ENCODE measurements at regions not wholly inside any gene's neighbourhood (a gene's known extent, or its start where the extent isn't known, plus 50 kb on each side); places are given as distances from the start of the nearest gene placed in this dataset.
"Not testable (repeated sequence)": the region's sequence is repeated elsewhere in the genome, so short reads cannot be mapped to it uniquely, and the experiment has no call there.

DNA sequence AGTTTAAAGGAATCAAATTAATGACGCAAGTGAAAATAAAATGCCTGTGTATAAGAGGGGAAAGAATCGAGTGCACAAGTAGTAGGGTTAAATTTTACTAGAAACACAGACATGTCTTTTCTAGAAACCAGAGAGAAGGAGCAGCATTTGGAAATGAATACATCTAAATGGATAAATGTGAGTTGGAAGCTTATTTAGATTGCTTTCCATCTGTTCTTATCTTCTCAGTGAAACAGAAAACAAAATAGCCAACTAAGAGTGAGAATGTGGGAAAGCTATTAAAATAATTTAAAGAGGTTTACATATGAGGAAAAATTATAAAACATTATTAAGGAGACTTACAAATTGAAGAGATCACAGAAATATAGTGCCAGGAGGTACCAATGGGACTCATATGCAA is 1818.9 kb upstream of the FLRT2 start:
- no peak for ATAC-seq
- Mint-ChIP-seq H3K4me3 (no peak overlapping the region), H3K27ac (no peak overlapping the region), H3K27me3 (no peaks in the 10 kb centered on the region), H3K9me3 (peaks cover 4% of the 10 kb centered on the region), H3K4me1 (no peaks in the 10 kb centered on the region), H3K36me3 (no peaks in the 10 kb centered on the region)

DNA sequence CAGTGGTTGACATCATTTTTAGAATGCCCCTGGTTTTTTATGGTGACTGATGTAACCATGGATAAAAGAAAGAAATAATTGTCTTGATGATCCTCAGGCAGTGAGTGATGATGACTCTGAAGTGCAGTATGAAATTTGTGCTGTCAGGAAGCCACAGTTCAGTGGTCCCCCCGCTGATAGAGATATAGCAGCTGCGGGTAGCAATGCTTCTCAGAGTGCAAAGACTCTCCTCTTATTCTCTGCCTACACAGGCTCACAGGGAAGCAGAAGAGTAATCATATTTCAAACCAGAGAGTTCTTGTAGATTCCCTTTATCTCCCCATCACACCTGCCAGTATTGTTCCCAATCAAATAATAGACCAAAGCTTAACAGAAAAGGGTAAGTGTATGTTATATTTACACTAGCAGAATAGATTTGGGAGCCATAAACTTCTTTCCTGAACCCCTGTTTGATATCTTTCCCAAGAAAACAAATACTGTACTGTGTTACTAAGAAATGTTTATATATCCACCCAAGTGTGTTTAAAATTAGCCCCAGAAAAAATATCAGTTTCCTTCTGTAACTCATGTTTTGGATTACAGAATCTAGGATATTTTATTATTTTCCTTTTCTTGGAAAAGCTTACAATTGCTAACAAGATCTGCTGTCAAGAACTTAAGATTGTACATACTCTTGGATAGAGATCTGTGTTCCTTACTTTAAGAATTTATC is 1817.4 kb upstream of the FLRT2 start:
- Mint-ChIP-seq H3K4me1 (no peaks in the 10 kb centered on the region), H3K27ac (no peak overlapping the region), H3K36me3 (no peaks in the 10 kb centered on the region), H3K27me3 (no peaks in the 10 kb centered on the region), H3K4me3 (no peak overlapping the region), H3K9me3 (no peaks in the 10 kb centered on the region)
- ATAC-seq: no peak

DNA sequence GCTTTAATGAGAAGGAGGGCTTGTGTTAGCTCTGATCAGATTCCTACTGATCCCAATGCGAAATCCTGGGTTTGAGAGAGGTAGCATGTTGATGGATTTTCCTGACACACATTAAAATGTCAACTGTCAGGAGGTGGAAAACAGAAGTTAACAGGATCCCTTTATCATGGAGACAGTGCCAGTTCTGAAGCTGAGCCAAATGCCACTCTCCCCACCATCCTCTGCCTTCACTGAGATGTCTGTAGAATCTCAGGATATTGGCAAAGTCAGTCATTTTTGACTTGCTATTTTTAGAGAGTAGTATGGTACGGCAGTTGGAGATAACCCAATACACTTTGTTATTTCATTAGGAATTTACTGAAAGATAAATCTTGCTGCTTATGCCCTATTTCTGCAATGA is 1816.2 kb upstream of the FLRT2 start:
- Mint-ChIP-seq H3K27ac (no peak overlapping the region), H3K36me3 (no peaks in the 10 kb centered on the region), H3K4me1 (no peaks in the 10 kb centered on the region), H3K27me3 (no peaks in the 10 kb centered on the region), H3K9me3 (peaks cover 4% of the 10 kb centered on the region), H3K4me3 (no peak overlapping the region)
- no peak for ATAC-seq

DNA sequence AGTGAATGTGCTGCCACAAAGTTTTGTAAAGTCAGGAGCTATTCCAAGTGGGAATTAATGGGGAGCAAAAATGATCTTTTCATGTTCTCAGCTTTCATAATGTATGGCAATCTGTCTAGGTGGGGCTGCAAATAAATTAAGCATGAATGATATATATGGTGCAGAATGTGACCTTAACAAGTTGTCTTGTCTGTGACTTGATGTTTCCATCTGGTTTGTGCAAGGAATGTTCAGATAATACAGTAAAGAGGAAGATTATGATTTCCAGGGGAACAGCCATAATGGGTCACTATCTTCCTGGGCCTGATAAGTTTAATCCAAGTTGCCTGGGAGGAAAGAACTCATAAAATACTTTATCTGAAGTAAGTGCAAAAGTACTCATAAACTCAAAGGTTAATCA is 1815.8 kb upstream of the FLRT2 start:
- no peak overlapping the region for H3K27ac Mint-ChIP-seq
- H3K4me1 Mint-ChIP-seq: no peaks in the 10 kb centered on the region
- no peaks in the 10 kb centered on the region for H3K36me3 Mint-ChIP-seq
- H3K9me3 Mint-ChIP-seq: peaks cover 4% of the 10 kb centered on the region
- no peaks in the 10 kb centered on the region for H3K27me3 Mint-ChIP-seq
- no peak for ATAC-seq
- no peak overlapping the region for H3K4me3 Mint-ChIP-seq

DNA sequence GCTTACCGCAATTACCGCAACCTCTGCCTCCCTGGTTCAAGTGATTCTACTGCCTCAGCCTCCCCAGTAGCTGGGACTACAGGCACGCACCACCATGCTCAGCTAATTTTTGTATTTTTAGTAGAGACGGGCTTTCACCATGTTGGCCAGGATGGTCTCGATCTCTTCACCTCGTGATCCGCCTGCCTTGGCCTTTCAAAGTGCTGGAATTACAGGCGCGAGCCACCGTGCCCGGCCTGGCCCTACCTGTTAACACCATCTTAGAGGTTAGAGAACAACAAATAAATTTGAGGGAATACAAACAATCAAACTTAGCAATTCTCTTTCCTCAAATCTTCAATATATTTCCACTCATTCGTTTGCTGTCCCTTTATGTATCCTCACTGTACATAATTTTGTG is 1810.5 kb upstream of the FLRT2 start:
- H3K9me3 Mint-ChIP-seq, H3K4me1 Mint-ChIP-seq, H3K27ac Mint-ChIP-seq, H3K27me3 Mint-ChIP-seq, H3K36me3 Mint-ChIP-seq, ATAC-seq, H3K4me3 Mint-ChIP-seq: not testable (repeated sequence)

DNA sequence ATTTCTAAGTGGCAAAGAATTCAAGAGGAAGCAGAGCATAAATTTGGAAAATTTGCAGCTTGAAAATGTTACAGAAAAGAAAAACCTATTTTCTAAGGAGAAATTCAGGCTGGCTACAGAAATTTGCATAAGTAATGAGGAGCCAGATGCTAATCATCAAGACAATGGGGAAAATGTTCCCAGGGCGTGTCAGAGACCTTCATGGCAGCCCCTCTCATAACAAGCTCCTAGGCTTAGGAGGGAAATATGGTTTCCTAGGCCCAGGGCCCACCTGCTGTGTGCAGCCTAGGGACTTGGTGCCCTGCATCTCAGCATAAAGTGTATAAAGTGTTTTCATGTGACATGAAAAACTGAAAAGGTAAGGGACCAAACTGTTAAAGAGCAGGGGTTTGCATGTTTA is 1796.3 kb upstream of the FLRT2 start:
- Mint-ChIP-seq H3K36me3 (no peaks in the 10 kb centered on the region), H3K27me3 (no peaks in the 10 kb centered on the region), H3K4me3 (no peak overlapping the region), H3K27ac (no peak overlapping the region), H3K9me3 (peaks cover 14% of the 10 kb centered on the region), H3K4me1 (no peaks in the 10 kb centered on the region)
- ATAC-seq: no peak

DNA sequence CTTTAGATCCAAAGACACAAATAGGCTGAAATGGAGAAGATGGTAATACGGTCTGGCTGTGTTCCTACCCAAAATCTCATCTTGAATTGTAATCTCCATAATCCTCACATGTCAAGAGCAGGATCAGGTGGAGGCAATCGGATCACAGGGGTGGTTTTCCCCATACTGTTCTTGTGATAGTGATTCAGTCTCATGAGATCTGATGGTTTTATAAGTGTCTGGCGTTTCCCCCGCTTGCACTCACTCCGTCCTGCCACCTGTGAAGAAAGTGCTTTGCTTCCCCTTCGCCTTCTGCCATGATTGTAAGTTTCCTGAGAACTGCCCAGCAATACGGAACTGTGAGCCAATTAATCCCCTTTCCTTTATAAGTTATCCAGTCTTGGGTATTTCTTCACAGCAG is 1795.5 kb upstream of the FLRT2 start:
- no peak overlapping the region for H3K4me3 Mint-ChIP-seq
- no peak overlapping the region for H3K27ac Mint-ChIP-seq
- no peaks in the 10 kb centered on the region for H3K27me3 Mint-ChIP-seq
- ATAC-seq: no peak
- H3K36me3 Mint-ChIP-seq: no peaks in the 10 kb centered on the region
- no peaks in the 10 kb centered on the region for H3K4me1 Mint-ChIP-seq
- H3K9me3 Mint-ChIP-seq: peaks cover 12% of the 10 kb centered on the region

DNA sequence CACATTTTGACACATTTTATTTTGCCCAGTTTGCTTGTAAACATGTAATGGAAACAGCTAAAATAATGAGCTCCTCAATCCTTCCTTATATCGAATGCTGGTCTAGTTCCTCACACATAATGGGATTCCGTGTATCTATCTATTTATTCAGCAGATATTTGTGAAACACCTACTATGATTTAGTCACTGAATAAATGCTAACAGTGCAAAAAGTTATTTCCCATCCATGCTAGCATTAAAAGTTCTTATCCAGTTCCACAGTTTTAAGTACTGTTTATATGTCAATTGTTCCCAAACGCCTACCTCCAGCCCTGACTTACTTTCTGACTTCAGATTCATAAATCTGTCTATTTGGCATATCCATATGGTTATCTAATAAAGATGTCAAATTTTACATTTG is 1788.7 kb upstream of the FLRT2 start:
- Mint-ChIP-seq H3K9me3 (peaks cover 4% of the 10 kb centered on the region), H3K27ac (no peak overlapping the region), H3K4me1 (no peaks in the 10 kb centered on the region), H3K36me3 (no peaks in the 10 kb centered on the region), H3K27me3 (no peaks in the 10 kb centered on the region), H3K4me3 (no peak overlapping the region)
- no peak for ATAC-seq

DNA sequence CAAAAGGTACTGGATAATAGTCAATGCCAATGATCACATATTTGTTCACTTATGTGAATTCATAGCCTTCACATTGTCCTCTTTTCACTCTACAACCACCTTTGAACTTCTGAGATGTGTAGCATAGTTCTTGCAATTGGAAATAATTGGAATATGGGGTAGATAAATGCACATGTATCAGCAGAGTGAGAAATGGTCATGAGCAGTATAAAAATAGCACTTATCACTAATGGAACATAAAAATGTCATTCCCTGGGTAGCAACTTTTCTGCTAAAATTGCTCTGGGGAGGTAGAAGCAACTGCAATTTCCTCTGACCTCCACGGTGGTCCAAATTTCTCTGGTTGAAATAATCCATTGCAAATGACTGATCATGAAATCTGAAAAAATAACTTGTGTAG is 1785.7 kb upstream of the FLRT2 start:
- no peaks in the 10 kb centered on the region for H3K4me1 Mint-ChIP-seq
- H3K9me3 Mint-ChIP-seq: peaks cover 4% of the 10 kb centered on the region
- no peaks in the 10 kb centered on the region for H3K27me3 Mint-ChIP-seq
- H3K27ac Mint-ChIP-seq: no peak overlapping the region
- no peak overlapping the region for H3K4me3 Mint-ChIP-seq
- H3K36me3 Mint-ChIP-seq: no peaks in the 10 kb centered on the region
- no peak for ATAC-seq

DNA sequence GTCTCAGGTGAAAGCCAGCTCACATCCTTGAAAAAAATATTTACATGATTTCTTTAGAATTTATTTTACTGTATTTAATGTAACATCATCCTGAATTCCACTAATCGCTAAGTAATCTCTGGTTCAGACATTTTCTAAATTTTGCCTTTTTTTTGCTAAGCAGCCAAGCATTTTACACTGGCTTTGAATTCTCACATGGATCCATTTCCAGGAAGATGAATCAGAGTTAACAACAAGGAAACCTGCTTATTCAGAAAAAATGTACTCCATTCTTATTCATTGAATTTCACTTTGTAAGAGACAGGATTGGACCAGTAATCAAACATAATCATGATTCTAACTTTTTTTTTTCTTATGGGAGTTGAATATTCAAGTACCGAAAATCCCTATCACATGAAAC is 1785.1 kb upstream of the FLRT2 start:
- Mint-ChIP-seq H3K36me3 (no peaks in the 10 kb centered on the region), H3K9me3 (peaks cover 4% of the 10 kb centered on the region), H3K27me3 (no peaks in the 10 kb centered on the region), H3K4me1 (no peaks in the 10 kb centered on the region), H3K4me3 (no peak overlapping the region), H3K27ac (no peak overlapping the region)
- no peak for ATAC-seq

DNA sequence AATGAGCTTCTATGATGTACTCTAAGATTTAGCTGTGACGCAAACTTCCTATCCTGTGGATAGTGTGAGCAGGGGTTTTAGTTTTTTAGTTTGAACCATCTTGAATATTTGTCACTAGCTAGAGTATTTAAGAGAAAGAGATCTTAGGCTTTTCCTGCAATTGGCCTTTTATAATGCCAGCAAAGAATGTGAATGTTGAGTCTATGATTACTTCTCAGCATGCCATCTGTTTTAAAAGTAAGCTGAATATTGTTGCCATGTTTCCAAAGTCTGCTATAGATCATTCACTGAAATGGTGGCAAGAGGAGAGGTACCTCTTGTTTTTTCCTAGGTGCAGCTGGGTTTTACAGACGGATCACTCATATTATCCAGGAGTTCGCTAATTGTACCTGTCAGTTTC is 1783.6 kb upstream of the FLRT2 start:
- ATAC-seq: no peak
- H3K27me3 Mint-ChIP-seq: no peaks in the 10 kb centered on the region
- H3K9me3 Mint-ChIP-seq: peaks cover 4% of the 10 kb centered on the region
- H3K4me3 Mint-ChIP-seq: no peak overlapping the region
- no peak overlapping the region for H3K27ac Mint-ChIP-seq
- no peaks in the 10 kb centered on the region for H3K4me1 Mint-ChIP-seq
- H3K36me3 Mint-ChIP-seq: no peaks in the 10 kb centered on the region

DNA sequence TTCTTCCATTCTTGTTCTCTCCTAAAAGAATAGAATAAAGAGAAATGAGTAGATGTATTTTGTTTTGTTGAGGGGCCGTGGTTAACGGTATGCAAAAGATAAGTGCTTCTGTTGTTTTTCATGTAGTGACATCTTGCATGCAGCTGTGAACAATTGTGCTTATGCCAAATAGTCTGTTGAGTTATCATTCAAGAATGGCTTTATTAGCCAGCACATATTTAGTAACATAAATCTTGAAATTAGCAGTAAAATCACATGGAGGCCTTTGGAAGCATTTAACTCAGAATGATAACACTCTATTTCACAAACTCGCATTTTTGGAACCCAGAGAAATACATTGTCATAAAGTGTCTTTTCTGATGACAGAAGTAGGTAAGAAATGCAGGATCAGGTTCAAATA is 1772.0 kb upstream of the FLRT2 start:
- no peak for ATAC-seq
- H3K27ac Mint-ChIP-seq: no peak overlapping the region
- H3K9me3 Mint-ChIP-seq: no peaks in the 10 kb centered on the region
- no peaks in the 10 kb centered on the region for H3K4me1 Mint-ChIP-seq
- no peak overlapping the region for H3K4me3 Mint-ChIP-seq
- no peaks in the 10 kb centered on the region for H3K36me3 Mint-ChIP-seq
- no peaks in the 10 kb centered on the region for H3K27me3 Mint-ChIP-seq

DNA sequence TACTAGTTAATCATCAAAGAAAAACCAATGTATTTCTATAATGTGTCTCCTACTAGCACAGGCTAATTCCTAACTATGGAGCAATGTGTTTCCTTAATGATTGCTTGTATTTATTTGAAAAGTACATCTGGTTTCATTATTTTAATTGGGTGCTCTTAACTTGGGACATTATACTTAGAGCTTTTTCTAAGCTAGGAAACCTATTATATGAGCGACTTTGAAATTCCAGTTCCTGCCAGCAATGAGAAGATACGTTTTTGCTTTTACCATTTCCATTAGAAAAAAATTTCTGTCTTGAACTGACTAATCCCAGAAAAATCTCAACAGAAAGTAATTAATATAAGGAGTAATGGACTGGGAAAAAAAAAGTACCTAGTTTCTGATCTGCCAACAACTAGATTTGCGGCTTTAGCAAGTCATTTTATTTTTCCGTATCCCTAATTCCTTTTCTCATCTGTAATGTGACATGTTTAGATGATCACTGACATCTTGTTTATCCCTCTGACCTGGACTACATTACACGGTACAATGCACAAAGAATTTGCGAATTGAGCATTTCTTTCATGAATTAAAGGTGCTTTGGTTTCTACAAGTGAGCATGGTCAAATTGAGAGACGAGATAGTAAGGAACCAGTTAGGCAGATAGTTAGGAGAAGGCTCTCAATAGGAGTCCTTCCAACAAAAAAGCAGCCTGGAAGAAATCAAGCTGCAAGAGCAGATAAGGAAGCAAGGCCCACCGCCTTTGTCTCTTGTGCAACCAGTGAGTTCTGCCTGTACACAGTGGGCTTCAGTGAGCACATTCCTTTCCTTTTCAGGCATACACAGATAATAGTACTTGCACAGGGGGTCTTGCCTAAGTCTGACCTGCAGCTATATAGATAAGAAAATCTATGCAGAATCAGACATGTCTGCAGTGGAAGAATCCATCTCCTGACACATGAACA is 1765.0 kb upstream of the FLRT2 start:
- no peaks in the 10 kb centered on the region for H3K27me3 Mint-ChIP-seq
- ATAC-seq: no peak
- no peaks in the 10 kb centered on the region for H3K9me3 Mint-ChIP-seq
- H3K4me3 Mint-ChIP-seq: no peak overlapping the region
- no peaks in the 10 kb centered on the region for H3K4me1 Mint-ChIP-seq
- H3K27ac Mint-ChIP-seq: no peak overlapping the region
- H3K36me3 Mint-ChIP-seq: no peaks in the 10 kb centered on the region

DNA sequence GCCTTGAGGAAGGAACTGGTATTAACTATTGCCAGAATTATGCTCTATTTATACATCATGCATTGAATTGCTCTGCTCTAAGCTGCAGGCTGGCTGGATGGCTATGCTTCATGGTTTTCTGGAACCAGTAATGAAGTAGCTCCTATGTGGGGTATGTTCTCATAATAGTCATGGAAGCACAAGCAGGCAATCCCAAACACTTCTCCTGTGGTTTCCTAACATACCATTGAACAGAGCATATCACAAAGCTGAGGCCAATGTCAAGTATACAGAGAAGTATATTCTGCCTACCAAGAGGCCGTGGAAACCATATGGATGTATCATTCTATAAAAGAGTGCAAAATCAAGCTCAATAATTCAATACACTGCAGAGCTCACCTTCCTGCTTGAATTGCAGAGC is 1752.4 kb upstream of the FLRT2 start:
- Mint-ChIP-seq H3K36me3 (no peaks in the 10 kb centered on the region), H3K27me3 (no peaks in the 10 kb centered on the region), H3K9me3 (no peaks in the 10 kb centered on the region), H3K4me3 (no peak overlapping the region), H3K4me1 (no peaks in the 10 kb centered on the region), H3K27ac (no peak overlapping the region)
- no peak for ATAC-seq

DNA sequence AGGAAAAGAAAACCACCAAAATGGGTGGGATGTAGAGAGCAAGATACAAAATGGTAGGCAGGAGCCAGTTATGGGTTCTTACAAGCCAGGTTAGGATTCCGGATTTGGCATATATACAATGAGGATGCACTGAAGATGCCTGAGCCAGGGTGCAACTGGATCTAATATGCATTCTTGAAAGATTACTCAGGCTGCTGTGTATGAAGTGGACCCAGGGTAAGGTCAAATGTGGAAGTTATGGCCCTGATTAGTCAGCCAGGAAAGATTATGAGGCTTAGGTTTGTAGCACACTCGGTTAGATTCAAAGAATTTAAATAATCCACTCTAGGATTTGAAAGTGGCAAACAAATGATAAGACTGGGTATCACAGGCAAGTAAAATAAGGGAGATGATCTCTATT is 1750.7 kb upstream of the FLRT2 start:
- Mint-ChIP-seq H3K4me3 (no peak overlapping the region), H3K27ac (no peak overlapping the region), H3K4me1 (no peaks in the 10 kb centered on the region), H3K27me3 (no peaks in the 10 kb centered on the region), H3K36me3 (no peaks in the 10 kb centered on the region), H3K9me3 (no peaks in the 10 kb centered on the region)
- no peak for ATAC-seq

DNA sequence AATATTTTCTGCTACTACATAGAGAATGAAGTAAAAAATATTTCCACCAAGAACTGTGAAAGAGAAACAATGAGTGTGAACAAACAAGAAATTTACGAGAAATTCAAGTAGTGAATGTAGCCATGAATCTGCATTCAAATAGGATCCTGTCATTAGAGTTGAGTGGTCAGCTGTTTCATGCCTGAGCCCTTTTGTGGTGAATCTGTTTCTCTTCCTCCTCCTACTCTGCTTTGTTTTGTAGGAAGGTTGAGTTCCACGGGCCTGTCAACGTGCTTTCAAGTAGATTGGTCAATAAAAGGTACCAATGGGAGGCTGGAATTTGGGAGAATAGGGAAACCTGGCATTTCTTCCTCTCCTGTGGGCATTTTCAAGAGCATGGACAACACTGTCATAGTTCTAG is 1749.6 kb upstream of the FLRT2 start:
- no peak for ATAC-seq
- no peaks in the 10 kb centered on the region for H3K4me1 Mint-ChIP-seq
- H3K27ac Mint-ChIP-seq: no peak overlapping the region
- no peaks in the 10 kb centered on the region for H3K9me3 Mint-ChIP-seq
- no peaks in the 10 kb centered on the region for H3K36me3 Mint-ChIP-seq
- no peak overlapping the region for H3K4me3 Mint-ChIP-seq
- H3K27me3 Mint-ChIP-seq: no peaks in the 10 kb centered on the region

Measured in stimulated activated memory B cell treated with anti-CD40 and anti-IgM and Interleukin-4, amounts not matched to agents 10 μg/mL and 1 μg/mL and 100 μg/mL, for 72 hours (primary cell).